ENCODE measurements at regions not wholly inside any gene's neighbourhood (a gene's known extent, or its start where the extent isn't known, plus 50 kb on each side); places are given as distances from the start of the nearest gene placed in this dataset.

- intact Hi-C loops (cut with micrococcal nuclease; ENCODE audit: unreplicated experiment) = no loop called here
- TF ChIP-seq EZH2 (IDR thresholded peaks at IDR 0.05; ENCODE audit: borderline replicate concordance, low read depth, low read length, poor library complexity, severe bottlenecking) = no peak
- no peak for TF ChIP-seq CTCF (conservative IDR thresholded peaks at IDR 0.05; ENCODE audit: low read depth, low read length)
- BruUV-seq (replicated peaks) = no TSS peak
- no peaks in the 10 kb centered on the region for H3K4me1 ChIP-seq (ENCODE audit: insufficient read depth, low read length, poor library complexity, severe bottlenecking)
- no peak overlapping the region for H3K4me3 ChIP-seq (ENCODE audit: low read depth, low read length, poor library complexity, severe bottlenecking)
- POLR2A ChIA-PET (ENCODE audit: low non-redundant PET) = no interaction called here
- CTCF ChIA-PET = no interaction called here
- H3K36me3 ChIP-seq (ENCODE audit: insufficient read depth, low read length, poor library complexity, severe bottlenecking) = no peaks in the 10 kb centered on the region
- H3K27ac ChIP-seq (ENCODE audit: low read depth, low read length, poor library complexity, severe bottlenecking) = no peak overlapping the region
- no peaks in the 10 kb centered on the region for H3K9me3 ChIP-seq (ENCODE audit: low read depth, low read length, poor library complexity, severe bottlenecking)
- no peaks in the 10 kb centered on the region for H3K27me3 ChIP-seq (replicated peaks; ENCODE audit: insufficient read depth, low read depth, low read length, poor library complexity)
- no peak for DNase-seq (ENCODE audit: low spot score)
Measured at GRCh38 chr6:12479451-12479850, 189.3 kb downstream of the EDN1 start.

GRCh38 chr6:12479881-12480280 is 189.7 kb downstream of the EDN1 start:
- Histone ChIP-seq H3K9me3 (ENCODE audit: low read depth, low read length, poor library complexity, severe bottlenecking) (no peaks in the 10 kb centered on the region), H3K27me3 (replicated peaks; ENCODE audit: insufficient read depth, low read depth, low read length, poor library complexity) (no peaks in the 10 kb centered on the region), H3K36me3 (ENCODE audit: insufficient read depth, low read length, poor library complexity, severe bottlenecking) (no peaks in the 10 kb centered on the region), H3K4me3 (ENCODE audit: low read depth, low read length, poor library complexity, severe bottlenecking) (no peak overlapping the region), H3K27ac (ENCODE audit: low read depth, low read length, poor library complexity, severe bottlenecking) (no peak overlapping the region), H3K4me1 (ENCODE audit: insufficient read depth, low read length, poor library complexity, severe bottlenecking) (no peaks in the 10 kb centered on the region)
- TF ChIP-seq CTCF (conservative IDR thresholded peaks at IDR 0.05; ENCODE audit: low read depth, low read length) (no peak), EZH2 (IDR thresholded peaks at IDR 0.05; ENCODE audit: borderline replicate concordance, low read depth, low read length, poor library complexity, severe bottlenecking) (no peak)
- ChIA-PET POLR2A (ENCODE audit: low non-redundant PET) (no interaction called here), CTCF (no interaction called here)
- peak; percentile 31 for DNase-seq (ENCODE audit: low spot score)
- intact Hi-C loops (cut with micrococcal nuclease; ENCODE audit: unreplicated experiment) = no loop called here
- BruUV-seq (replicated peaks) = no TSS peak

GRCh38 chr6:12480379-12480778 is 190.2 kb downstream of the EDN1 start:
- Histone ChIP-seq H3K27me3 (replicated peaks; ENCODE audit: insufficient read depth, low read depth, low read length, poor library complexity) (no peaks in the 10 kb centered on the region), H3K4me1 (ENCODE audit: insufficient read depth, low read length, poor library complexity, severe bottlenecking) (no peaks in the 10 kb centered on the region), H3K27ac (ENCODE audit: low read depth, low read length, poor library complexity, severe bottlenecking) (no peak overlapping the region), H3K9me3 (ENCODE audit: low read depth, low read length, poor library complexity, severe bottlenecking) (no peaks in the 10 kb centered on the region), H3K36me3 (ENCODE audit: insufficient read depth, low read length, poor library complexity, severe bottlenecking) (no peaks in the 10 kb centered on the region), H3K4me3 (ENCODE audit: low read depth, low read length, poor library complexity, severe bottlenecking) (no peak overlapping the region)
- no TSS peak for BruUV-seq (replicated peaks)
- ChIA-PET POLR2A (ENCODE audit: low non-redundant PET) (no interaction called here), CTCF (no interaction called here)
- no peak for TF ChIP-seq CTCF (conservative IDR thresholded peaks at IDR 0.05; ENCODE audit: low read depth, low read length)
- TF ChIP-seq EZH2 (IDR thresholded peaks at IDR 0.05; ENCODE audit: borderline replicate concordance, low read depth, low read length, poor library complexity, severe bottlenecking) = no peak
- DNase-seq (ENCODE audit: low spot score) = no peak
- intact Hi-C loops (cut with micrococcal nuclease; ENCODE audit: unreplicated experiment) = no loop called here
